Spleen (tissue), 7 donors: ENCODE measurements at regions not wholly inside any gene's neighbourhood (a gene's known extent, or its start where the extent isn't known, plus 50 kb on each side); places are given as distances from the start of the nearest gene placed in this dataset.

Experiments
- POLR2A ChIP-seq, 3 donors: fragments of 450-650 bp; IDR thresholded peaks; one replicate each; pipeline ENCODE4 v1.5.1; 2017; ENCODE audit warnings: antibody characterized with exemption in 3 of 3, mild to moderate bottlenecking in 1 of 3
- POLR2AphosphoS5 ChIP-seq, 3 donors: sonication (generic); formaldehyde crosslinking; IDR thresholded peaks; one replicate each; pipeline ENCODE4 v1.5.1; 2017; ENCODE audit warnings: antibody characterized with exemption in 3 of 3
- TF ChIP-seq, protein P1 (sequence below), 11 experiments: fragments of 200-600 bp in 7 of 11; fragments of 450-650 bp in 4 of 11; sonication (generic) in 4 of 11; IDR thresholded peaks in 8 of 11; conservative IDR thresholded peaks in 3 of 11; 1 replicate in 7 of 11; 2 replicates in 4 of 11; pipeline versions ENCODE4 v1.4.0 to v1.8.0; 2016 to 2021; ENCODE audit warnings: antibody characterized with exemption in 11 of 11, inconsistent platforms in 4 of 11, mild to moderate bottlenecking in 1 of 11
- donor health status: DM: no; HTN: no; CAD: no; lungs with moderate emphysema.
- donor health status: DM: no; HTN: no; CAD: no.
- donor health status: DM: no; HTN: no; CAD: no.

DNA sequence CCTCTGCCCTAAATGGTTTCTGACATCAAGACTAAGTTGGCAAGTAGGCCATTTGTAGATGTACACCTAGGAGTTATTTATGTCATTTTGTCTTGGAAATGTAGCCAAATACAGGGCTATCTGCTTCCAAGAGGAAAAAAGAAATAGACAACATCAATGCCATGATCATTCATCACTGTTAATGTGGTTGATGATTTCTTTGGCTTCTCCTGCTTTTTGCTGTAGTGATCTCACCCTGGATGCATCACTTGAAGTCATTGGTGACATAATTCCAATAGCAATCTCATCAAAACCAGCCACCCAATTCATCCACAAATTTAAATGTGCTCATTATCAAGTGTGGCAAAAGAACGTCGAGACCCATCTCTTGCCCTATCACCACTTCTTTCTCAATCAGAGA is 222.6 kb upstream of the PPARGC1A start:
- TF ChIP-seq, protein P1, sequence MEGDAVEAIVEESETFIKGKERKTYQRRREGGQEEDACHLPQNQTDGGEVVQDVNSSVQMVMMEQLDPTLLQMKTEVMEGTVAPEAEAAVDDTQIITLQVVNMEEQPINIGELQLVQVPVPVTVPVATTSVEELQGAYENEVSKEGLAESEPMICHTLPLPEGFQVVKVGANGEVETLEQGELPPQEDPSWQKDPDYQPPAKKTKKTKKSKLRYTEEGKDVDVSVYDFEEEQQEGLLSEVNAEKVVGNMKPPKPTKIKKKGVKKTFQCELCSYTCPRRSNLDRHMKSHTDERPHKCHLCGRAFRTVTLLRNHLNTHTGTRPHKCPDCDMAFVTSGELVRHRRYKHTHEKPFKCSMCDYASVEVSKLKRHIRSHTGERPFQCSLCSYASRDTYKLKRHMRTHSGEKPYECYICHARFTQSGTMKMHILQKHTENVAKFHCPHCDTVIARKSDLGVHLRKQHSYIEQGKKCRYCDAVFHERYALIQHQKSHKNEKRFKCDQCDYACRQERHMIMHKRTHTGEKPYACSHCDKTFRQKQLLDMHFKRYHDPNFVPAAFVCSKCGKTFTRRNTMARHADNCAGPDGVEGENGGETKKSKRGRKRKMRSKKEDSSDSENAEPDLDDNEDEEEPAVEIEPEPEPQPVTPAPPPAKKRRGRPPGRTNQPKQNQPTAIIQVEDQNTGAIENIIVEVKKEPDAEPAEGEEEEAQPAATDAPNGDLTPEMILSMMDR (IDR thresholded peaks at IDR 0.05 in 8 of 11, conservative IDR thresholded peaks at IDR 0.05 in 3 of 11), result no peak
- TF ChIP-seq POLR2A (IDR thresholded peaks at IDR 0.05) (no peak), POLR2AphosphoS5 (IDR thresholded peaks at IDR 0.05) (no peak)
